ENCODE measurements at regions not wholly inside any gene's neighbourhood (a gene's known extent, or its start where the extent isn't known, plus 50 kb on each side); places are given as distances from the start of the nearest gene placed in this dataset.
"Not testable (repeated sequence)": the region's sequence is repeated elsewhere in the genome, so short reads cannot be mapped to it uniquely, and the experiment has no call there.

GRCh38 chr14:43067372-43067771 lies 1439.7 kb downstream of the FSCB start:
- DNase-seq (ENCODE audit: low read depth in 3 of 3), result not testable (repeated sequence)

GRCh38 chr14:43056106-43056505 lies 1449.4 kb downstream of the LRFN5 start:
- DNase-seq (ENCODE audit: low read depth in 3 of 3), result no peak

- DNase-seq (ENCODE audit: low read depth in 3 of 3), result no peak
These were observed 1446.2 kb downstream of the LRFN5 start for GRCh38 chr14:43052897-43053296.

- no peak for DNase-seq (ENCODE audit: low read depth in 3 of 3)
These were observed 1437.2 kb downstream of the LRFN5 start for GRCh38 chr14:43043850-43044249.

- DNase-seq (ENCODE audit: low read depth in 3 of 3), result no peak
These were observed 1435.7 kb downstream of the LRFN5 start for GRCh38 chr14:43042408-43042807.

GRCh38 chr14:43041976-43042375 lies 1435.3 kb downstream of the LRFN5 start:
- no peak for DNase-seq (ENCODE audit: low read depth in 3 of 3)

- DNase-seq (ENCODE audit: low read depth in 3 of 3), result no peak
These were observed 1434.5 kb downstream of the LRFN5 start for GRCh38 chr14:43041207-43041606.

GRCh38 chr14:43039881-43040280 lies 1433.2 kb downstream of the LRFN5 start:
- DNase-seq (ENCODE audit: low read depth in 3 of 3), result no peak

- DNase-seq (ENCODE audit: low read depth in 3 of 3), result no peak
These were observed 1424.9 kb downstream of the LRFN5 start for GRCh38 chr14:43031598-43031997.

- DNase-seq (ENCODE audit: low read depth in 3 of 3), result no peak
These were observed 1415.6 kb downstream of the LRFN5 start for GRCh38 chr14:43022094-43022800.

GRCh38 chr14:43019826-43020225 lies 1413.2 kb downstream of the LRFN5 start:
- no peak for DNase-seq (ENCODE audit: low read depth in 3 of 3)

- no peak for DNase-seq (ENCODE audit: low read depth in 3 of 3)
These were observed 1407.7 kb downstream of the LRFN5 start for GRCh38 chr14:43014338-43014737.

- no peak for DNase-seq (ENCODE audit: low read depth in 3 of 3)
These were observed 1406.1 kb downstream of the LRFN5 start for GRCh38 chr14:43012817-43013216.

- no peak for DNase-seq (ENCODE audit: low read depth in 3 of 3)
These were observed 1399.1 kb downstream of the LRFN5 start for GRCh38 chr14:43005807-43006206.

GRCh38 chr14:43003845-43004244 lies 1397.2 kb downstream of the LRFN5 start:
- DNase-seq (ENCODE audit: low read depth in 3 of 3), result no peak

- DNase-seq (ENCODE audit: low read depth in 3 of 3), result no peak
These were observed 1395.1 kb downstream of the LRFN5 start for GRCh38 chr14:43001731-43002130.

GRCh38 chr14:42994051-42994736 lies 1387.5 kb downstream of the LRFN5 start:
- no peak for DNase-seq (ENCODE audit: low read depth in 3 of 3)

- DNase-seq (ENCODE audit: low read depth in 3 of 3), result no peak
These were observed 1386.3 kb downstream of the LRFN5 start for GRCh38 chr14:42992930-42993329.

- DNase-seq (ENCODE audit: low read depth in 3 of 3), result no peak
These were observed 1373.7 kb downstream of the LRFN5 start for GRCh38 chr14:42980419-42980818.

GRCh38 chr14:42973171-42973570 lies 1366.5 kb downstream of the LRFN5 start:
- DNase-seq (ENCODE audit: low read depth in 3 of 3), result not testable (repeated sequence)

- no peak for DNase-seq (ENCODE audit: low read depth in 3 of 3)
These were observed 1358.8 kb downstream of the LRFN5 start for GRCh38 chr14:42965512-42965911.

GRCh38 chr14:42961509-42961908 lies 1354.8 kb downstream of the LRFN5 start:
- no peak for DNase-seq (ENCODE audit: low read depth in 3 of 3)

GRCh38 chr14:42950363-42950762 lies 1343.7 kb downstream of the LRFN5 start:
- DNase-seq (ENCODE audit: low read depth in 3 of 3), result no peak
